Stimulated activated CD8-positive, alpha-beta memory T cell treated with anti-CD3 and anti-CD28 coated beads, Interleukin-15, amount 100 ng/mL, for 1 hour (primary cell): ENCODE measurements at regions not wholly inside any gene's neighbourhood (a gene's known extent, or its start where the extent isn't known, plus 50 kb on each side); places are given as distances from the start of the nearest gene placed in this dataset.
"Not testable (repeated sequence)": the region's sequence is repeated elsewhere in the genome, so short reads cannot be mapped to it uniquely, and the experiment has no call there.

Experiments
- DNase-seq: peaks from one replicate; pipeline ENCODE4 v3.0.0-alpha.2; 2020; ENCODE audit warnings: low read depth

GRCh38 chr7:35853194-35853593, 52.3 kb downstream of the SEPTIN7 start:
- not testable (repeated sequence) for DNase-seq

GRCh38 chr7:35854311-35854710, 53.5 kb downstream of the SEPTIN7 start:
- no peak for DNase-seq

GRCh38 chr7:35856175-35856574, 55.3 kb downstream of the SEPTIN7 start:
- DNase-seq: no peak

- no peak for DNase-seq
Measured at GRCh38 chr7:35860664-35861063, 59.8 kb downstream of the SEPTIN7 start.

DNA sequence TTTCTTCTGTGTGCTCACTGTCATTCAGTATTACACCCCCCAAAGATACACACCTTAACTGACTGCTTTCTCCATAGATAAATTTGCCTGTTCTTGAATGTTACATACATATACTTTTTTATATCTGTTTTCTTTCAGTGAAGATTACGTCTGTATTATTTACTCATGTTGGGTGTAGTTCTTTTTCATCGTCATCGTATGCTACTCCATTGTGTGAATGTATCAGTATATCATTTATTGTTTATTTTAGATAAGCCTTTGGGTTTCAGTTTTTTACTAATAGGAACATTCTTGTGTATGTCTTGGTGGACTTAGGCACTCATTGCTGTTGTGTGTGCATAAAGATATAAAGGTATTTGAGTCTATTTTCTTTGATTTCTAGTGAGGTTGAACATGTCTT, 64.4 kb downstream of the SEPTIN7 start:
- DNase-seq: no peak

GRCh38 chr7:35866186-35866585, 65.3 kb downstream of the SEPTIN7 start:
- DNase-seq: no peak

DNA sequence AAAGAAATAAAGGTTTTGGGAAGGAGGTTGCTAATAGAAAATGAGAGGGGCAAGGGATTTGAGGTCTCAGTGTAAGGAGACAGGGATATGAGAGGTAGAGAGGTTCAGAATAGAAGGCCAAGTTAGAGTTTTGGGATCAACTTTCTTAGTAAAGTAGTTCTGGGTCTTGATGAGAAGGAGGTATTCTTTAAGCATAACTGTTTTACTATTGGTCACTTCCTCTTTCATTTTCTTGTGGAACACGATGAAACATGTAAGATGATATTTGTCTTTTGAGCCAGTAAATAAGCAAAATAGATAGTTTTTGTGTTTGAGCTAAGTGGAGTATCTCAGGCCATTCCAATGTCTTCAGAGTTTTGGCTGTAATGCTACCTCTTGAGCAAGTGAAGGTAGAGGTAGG, 68.3 kb downstream of the SEPTIN7 start:
- not testable (repeated sequence) for DNase-seq

DNA sequence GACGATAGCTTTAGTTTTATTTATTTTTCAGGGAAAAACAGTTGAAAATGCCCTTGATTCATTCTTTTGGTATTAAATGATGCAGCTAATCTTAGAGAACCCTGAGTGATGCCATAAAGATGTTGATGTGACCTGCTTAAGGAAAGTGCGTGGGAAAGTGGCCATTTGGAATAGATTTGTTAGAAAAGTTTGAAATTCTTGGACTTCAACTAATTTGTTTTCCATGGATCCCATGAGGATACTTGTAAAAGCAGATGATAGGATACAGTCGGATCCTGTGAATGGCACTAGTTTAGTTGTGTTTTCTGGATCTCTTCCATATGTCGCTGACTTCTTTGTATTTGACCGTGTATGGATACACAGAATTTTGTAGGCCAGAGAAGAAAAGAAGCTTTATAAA, 69.0 kb downstream of the SEPTIN7 start:
- DNase-seq: no peak

- DNase-seq: no peak
Measured at GRCh38 chr7:35871856-35872255, 71.0 kb downstream of the SEPTIN7 start.

DNA sequence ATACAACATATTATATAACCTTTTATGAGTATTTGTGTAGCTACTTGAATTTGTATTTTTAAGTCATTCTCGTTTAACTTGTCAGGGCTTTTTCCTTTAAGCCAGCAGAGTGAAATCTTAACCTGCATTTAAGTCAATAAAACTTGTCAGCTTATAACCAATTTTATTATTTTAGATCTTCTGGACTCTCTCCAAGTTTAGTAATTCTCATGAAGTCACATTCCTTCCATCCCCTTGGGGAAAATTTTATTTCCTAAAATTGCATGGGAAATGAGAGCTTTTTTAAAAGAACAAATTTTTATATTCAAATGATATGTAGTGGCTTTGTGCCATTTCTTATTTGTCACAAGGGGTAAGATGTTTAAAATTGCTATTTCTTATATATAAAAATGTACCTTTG, 74.0 kb downstream of the SEPTIN7 start:
- no peak for DNase-seq

- no peak for DNase-seq
Measured at GRCh38 chr7:35875292-35875691, 74.4 kb downstream of the SEPTIN7 start.

DNA sequence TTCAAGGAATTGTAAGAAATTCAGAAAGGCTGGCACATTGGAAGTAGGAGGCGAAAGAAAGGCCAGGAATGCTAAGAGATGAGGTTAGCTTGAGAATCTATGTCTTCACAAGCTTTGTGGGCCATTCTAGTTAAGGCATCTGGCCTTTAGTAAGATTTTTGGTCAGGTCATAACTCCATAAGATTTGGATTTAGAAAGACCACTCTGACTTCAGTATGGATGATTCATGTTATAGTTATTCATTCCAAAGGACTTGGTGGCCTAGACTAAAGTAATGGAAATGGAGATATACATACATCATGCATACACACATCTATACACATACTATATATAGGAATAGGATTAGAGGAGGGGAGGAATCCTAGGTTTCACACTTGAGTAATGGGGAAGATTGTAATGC, 77.5 kb downstream of the SEPTIN7 start:
- DNase-seq: no peak

DNA sequence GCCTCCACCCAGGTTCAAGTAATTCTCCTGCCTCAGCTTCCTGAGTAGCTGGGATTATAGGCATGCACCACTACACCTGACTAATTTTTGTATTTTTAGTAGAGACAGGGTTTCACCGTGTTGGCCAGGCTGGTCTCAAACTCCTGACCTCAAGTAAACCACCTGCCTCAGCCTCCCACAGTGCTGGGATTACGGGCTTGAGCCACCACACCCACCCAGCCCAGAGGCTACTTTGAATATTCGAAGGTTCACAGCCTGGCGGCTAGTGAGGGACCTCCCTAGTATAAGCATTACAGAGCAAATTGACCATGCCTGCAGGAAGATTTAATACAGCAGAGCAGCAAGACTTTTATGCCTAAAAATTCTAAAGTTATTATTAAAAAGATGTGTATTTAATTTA, 86.6 kb downstream of the SEPTIN7 start:
- DNase-seq: not testable (repeated sequence)

GRCh38 chr7:35889001-35889400, 88.1 kb downstream of the SEPTIN7 start:
- no peak for DNase-seq

DNA sequence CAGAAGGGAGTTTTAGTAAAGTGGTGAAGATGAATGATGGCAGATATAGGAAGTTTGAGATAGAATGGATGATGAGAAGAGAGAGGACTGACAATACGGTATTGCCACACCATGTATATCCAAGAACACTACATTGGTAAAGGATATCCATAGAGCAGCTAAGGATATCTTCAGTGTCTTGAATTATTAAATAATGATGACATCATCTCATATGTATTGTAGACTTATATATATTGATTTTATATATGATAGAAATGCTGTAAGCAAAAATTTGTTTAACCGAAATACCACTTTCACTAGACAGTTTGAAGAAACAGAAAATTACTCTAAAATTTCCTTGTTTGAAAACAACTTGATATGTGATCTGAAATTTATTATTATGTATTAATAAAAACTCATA, 89.0 kb downstream of the SEPTIN7 start:
- DNase-seq: no peak

GRCh38 chr7:35891004-35891830, 90.4 kb downstream of the SEPTIN7 start:
- DNase-seq: no peak

- DNase-seq: no peak
Measured at GRCh38 chr7:35893649-35894048, 92.8 kb downstream of the SEPTIN7 start.

GRCh38 chr7:35894721-35895120, 93.9 kb downstream of the SEPTIN7 start:
- DNase-seq: no peak

DNA sequence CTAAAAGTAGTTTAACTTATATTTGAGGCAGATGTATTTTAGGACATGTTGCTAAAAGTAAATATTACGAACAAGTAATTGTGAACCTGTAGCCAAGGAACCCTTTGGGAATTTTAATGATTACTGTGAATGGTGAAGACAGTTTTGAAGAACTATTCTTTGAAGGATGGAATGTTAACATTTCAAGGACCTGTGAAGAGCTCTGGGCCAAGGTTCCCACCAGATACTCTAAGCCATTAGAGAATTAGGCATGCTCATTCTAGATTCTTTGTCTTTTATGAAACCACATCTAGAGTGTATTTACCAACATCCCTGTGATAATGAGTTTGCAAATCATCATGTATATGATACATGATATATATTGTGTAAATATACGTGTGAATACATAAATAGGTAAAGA, 99.8 kb downstream of the SEPTIN7 start:
- no peak for DNase-seq

DNA sequence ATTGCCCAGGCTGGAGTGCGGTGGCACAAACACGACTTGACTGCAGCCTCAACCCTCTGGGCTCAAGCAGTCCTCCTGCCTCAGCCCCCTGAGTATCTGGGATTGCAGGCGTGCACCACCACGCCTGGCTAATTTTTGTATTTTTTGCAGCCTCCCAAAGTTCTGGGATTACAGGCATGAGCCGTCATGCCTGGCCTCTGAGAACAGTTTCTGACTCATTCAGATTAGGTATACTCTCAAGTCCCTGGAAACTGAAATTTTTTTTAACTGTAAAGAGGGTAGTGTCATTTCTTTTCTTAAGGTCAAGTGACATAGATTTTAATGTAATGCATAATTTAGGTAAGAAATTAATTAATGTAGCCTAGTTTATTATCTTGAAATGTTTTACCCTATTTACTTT, 104.7 kb downstream of the SEPTIN7 start:
- no peak for DNase-seq

DNA sequence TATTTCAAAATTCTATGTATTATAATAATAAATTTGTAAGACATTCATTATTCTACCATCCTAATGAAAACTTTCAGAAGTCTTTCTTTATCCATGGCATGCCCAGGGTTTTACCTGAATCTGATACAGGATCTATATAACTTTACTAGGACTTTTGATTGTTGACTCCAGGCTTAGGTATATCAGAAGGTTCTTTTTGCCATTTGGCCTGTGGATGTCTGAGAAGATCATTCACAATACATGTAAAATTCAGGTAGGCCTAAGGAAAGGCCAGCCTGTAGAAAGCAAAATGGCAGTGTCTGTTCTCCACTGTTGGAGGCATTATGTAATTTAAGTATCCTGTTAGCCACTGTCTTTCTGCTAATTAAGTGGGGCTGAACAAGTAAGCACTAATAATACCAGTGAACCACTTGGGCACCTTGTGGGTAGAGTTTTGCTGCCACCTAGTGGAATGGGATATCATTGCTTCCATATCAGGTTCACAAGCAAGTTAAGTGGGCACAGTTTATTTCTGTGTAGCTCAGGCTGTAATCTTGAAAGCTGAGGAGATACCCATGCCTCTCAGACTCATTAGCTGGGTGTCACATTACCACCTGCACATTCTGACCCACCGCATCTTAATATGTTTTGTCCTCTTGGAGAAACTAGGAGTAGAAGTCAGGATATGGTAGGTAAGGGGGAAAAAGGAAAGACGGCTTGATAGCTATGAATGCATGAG, 105.5 kb downstream of the SEPTIN7 start:
- peak; percentile 52 for DNase-seq

DNA sequence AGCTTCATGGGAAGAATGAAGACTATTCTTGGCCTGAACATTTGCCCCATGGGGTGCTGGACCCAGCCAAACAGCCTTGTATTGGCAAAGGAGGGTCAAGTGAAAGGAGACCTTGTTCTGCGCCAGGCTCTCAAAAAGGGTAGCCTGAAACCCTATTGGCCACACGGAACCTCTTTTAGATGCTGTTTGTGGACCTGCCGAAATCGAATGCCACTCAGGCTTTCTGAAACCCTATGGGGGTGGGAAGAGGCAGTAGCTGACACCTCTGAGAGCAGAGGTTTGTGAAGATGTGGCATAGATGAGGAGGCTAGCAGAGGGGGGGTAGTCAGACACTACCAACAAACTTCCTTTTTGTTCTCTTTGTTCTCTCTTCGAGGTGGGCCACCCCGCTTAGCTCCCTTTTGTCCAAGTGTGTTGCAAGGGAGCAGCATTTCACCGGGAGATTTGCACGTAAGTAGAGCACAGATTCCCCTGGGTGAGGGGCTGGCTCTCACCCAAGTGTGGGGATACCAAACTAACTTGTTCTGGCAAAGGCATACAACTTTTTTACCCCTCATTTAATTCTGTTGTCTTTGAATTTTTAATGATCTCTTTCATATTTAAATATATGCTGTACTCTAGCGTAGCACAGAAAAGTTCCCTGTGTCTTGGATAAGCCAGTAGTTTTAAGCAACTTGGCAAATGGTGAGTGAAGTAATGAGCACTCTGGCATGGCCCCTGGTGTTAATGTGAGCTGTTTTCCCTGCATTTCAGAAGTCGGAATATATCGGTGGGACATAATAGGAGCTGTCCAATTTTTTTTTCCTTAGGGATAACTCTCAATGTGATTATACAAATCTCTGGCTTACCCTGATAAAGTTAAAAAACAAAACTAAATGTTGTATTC, 107.7 kb downstream of the SEPTIN7 start:
- no peak for DNase-seq
